HG02588 (cell line): ENCODE measurements at regions not wholly inside any gene's neighbourhood (a gene's known extent, or its start where the extent isn't known, plus 50 kb on each side); places are given as distances from the start of the nearest gene placed in this dataset.
"Not testable (repeated sequence)": the region's sequence is repeated elsewhere in the genome, so short reads cannot be mapped to it uniquely, and the experiment has no call there.

ENCODE experiments used
- ATAC-seq: cut with Tn5 transposase; IDR thresholded peaks from one replicate; pipeline ENCODE4 v1.9.1; 2021; ENCODE audit warnings: mild to moderate bottlenecking, moderate library complexity; ENCODE audit not compliant: unreplicated experiment

- ATAC-seq: no peak
Measured at GRCh38 chr2:180247658-180248057, 240.6 kb upstream of the CWC22 start.

DNA sequence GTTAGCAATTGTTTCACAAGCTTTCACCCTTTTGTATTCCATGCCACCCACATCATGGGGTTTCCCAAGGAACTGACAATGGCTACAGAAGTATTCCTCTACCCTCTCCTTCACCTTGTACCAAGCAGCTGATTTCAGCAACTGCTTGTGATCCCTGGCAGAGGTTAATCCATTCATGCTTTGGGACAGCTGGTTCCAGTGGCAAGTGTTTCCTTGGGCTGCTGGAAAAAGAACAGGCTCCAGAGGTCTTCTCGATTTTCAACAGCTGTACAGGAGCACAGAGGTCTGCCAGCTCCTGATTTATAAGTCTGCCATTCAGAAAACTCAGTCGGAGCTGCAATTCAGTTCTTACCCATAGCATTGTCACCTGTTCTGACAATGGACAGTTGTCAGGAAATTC lies 239.2 kb upstream of the CWC22 start:
- ATAC-seq: no peak

GRCh38 chr2:180240774-180241173 lies 233.7 kb upstream of the CWC22 start:
- no peak for ATAC-seq

GRCh38 chr2:180238729-180239128 lies 231.6 kb upstream of the CWC22 start:
- no peak for ATAC-seq

DNA sequence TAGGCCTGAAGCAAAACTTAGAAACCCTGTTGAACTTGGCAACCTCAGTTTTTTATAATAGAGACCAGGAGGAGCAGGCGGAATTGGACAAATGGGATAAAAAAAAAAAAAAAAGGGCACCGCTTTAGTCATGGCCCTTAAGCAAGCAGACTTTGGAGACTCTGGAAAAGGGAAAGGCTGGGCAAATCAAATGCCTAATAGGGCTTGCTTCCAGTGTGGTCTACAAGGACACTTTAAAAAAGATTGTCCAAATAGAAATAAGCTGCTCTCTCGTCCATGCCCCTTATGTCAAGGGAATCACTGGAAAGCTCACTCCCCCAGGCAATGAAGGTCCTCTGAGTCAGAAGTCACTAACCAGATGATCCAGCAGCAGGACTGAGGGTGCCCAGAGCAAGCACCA lies 229.0 kb upstream of the CWC22 start:
- not testable (repeated sequence) for ATAC-seq

DNA sequence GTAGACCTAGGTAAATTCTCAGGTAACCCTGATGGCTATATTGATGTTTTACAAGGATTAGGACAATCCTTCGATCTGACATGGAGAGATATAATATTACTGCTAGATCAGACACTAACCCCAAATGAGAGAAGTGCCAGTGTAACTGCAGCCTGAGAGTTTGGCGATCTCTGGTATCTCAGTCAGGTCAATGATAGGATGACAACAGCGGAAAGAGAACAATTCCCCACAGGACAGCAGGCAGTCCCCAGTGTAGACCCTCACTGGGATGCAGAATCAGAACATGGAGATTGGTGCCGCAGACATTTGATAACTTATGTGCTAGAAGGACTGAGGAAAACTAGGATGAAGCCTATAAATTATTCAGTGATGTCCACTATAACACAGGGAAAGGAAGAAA lies 228.4 kb upstream of the CWC22 start:
- not testable (repeated sequence) for ATAC-seq

DNA sequence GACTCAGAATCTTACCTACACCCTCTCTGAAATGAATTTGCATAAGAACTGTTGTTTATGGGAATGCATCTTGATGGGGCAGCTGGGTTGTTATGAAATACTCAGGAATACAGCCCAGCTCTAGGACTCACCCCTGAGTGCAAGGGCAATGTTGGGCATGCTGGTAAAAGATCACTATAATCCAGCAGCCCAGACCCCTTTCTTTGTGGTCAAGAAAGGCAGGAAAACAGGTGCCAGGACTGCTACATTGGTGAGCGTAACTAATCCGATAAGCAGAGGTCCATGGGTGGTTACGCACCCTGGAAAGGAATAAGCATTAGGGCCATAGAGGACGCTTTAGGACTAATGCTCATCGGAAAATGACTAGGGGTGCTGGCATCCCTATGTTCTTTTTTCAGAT lies 227.9 kb upstream of the CWC22 start:
- ATAC-seq: not testable (repeated sequence)

DNA sequence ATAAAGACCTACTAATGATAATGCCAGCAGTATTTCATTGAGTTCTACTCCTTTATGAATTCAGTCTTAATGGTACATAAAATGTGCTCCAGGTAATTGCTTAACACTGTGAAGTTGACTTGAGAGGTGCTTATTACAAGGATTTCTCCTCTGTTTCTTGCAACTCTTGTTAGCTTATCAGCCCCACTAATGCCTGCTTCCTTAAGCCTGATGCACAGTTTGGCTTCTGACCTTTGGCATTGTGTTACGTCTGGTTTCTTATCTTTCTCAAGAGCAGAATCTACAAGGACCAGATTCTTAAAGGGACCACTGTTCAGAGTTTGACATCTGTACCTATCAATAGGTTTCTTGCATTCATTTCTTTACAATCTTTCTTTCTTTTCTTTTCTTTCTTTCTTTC lies 223.9 kb upstream of the CWC22 start:
- ATAC-seq: no peak

DNA sequence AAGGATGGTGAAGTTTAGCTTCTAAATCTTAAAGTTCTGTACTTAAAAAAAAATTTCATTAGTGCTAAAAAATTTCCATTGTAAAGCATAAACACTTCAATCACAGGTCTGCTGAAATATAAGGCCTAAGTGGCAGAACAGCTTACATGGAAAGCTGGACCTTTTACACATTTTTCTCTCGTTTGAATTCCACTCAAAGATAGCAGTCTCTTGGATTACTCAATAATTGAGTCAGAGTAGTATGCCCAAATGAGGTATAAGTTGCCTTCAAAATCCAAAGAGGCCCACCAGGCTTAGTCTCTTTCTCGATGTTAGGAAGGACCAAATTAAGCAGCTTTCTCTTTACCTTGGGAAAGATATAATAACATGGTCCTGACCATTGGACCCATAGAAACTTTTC lies 220.4 kb upstream of the CWC22 start:
- no peak for ATAC-seq

DNA sequence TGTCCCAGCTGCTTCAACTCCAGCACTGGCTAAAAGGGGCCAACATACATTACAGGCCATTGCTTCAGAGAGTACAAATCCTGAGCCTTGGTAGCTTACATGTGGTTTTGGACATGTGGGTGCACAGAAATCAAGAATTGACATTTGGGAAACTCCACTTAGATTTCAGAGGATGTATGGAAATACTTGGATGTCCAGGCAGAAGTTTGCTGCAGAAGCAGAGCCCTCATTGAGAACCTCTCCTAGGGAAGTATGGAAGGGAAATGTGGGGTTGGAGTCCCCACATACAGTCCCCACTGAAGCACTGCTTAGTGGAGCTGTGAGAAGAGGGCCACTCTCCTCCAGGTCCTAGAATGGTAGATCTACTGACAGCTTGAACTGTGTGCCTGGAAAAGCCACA lies 218.0 kb upstream of the CWC22 start:
- ATAC-seq: no peak

- no peak for ATAC-seq
Measured at GRCh38 chr2:180222644-180223043, 215.5 kb upstream of the CWC22 start.

DNA sequence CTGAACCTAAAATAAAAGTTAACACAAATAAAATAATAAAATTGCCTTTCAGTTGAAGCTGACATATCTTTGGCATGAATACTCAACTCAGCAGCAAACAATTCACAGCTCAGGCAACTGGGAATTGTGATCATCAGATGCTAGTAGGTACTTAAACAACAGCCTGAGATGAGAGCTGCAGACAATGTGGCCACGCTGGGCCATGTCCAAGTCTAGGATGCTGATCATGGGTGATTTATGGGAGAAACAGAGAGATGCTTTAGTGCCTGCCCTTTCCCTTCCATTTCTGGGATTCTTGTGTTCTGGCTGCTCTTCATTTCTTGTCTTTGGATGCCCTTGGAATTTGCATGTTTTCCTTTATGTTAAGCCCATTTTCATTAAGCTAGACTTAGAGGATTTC lies 212.4 kb upstream of the CWC22 start:
- ATAC-seq: no peak

DNA sequence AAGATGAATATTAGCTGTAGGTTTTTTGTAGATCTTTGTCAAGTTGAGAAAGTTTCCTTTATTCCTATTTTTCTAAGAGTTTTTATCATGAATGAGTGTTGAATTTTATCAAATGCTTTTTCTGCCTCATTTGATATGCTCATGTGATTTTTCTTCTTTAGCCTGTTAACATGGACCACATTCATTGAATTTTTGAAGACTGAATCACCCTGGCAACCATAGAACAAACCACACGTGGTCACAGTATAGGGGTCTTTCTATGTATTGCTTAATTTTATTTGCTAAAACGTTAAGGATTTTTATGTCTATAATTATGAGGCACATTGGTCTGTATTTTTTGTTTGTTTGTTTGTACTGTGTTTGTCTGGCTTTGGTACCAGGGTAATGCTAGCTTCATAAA lies 201.7 kb upstream of the CWC22 start:
- no peak for ATAC-seq

- ATAC-seq: no peak
Measured at GRCh38 chr2:180205621-180206235, 198.6 kb upstream of the CWC22 start.

DNA sequence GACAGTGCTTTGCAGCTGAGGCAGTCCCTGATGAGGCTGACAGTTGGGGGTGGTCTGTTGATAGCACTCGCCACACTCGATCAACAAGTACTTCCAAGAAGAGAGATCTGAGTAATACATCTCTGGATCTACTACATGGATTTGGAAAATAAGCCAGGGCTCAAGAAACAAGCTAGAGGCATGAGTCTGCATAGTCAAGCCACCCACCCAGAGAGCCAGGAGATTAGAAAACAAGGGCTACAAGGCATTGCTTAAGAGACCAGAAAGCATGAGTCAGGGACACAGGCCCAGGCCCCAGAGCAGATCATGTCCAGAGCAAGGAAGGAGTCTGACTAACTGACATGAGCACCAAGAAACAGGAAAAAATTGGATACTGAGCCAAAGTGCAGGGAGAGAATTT lies 196.9 kb upstream of the CWC22 start:
- ATAC-seq: no peak

- ATAC-seq: no peak
Measured at GRCh38 chr2:180202467-180202951, 195.4 kb upstream of the CWC22 start.

GRCh38 chr2:180196419-180196977 lies 189.4 kb upstream of the CWC22 start:
- ATAC-seq: no peak

DNA sequence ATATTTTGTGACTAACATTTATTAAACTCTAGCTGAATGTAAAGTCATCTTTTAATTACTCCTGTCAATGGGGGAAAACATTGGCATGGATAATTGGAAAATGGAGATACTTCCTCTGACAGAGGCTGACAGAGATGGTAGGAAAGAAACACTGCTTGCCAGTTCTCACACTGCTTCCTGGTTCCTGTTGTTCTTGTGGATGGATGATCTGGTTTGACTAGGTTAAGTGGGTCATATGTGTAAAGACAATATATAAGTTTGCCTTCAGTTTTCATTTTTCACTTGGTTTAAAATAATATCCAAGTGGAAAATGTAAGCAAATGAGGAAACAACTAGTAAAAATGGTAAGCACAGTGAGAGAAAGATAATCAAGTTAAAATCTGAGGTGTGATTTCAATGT lies 188.8 kb upstream of the CWC22 start:
- ATAC-seq: no peak

GRCh38 chr2:180191432-180192124 lies 184.5 kb upstream of the CWC22 start:
- ATAC-seq: no peak

DNA sequence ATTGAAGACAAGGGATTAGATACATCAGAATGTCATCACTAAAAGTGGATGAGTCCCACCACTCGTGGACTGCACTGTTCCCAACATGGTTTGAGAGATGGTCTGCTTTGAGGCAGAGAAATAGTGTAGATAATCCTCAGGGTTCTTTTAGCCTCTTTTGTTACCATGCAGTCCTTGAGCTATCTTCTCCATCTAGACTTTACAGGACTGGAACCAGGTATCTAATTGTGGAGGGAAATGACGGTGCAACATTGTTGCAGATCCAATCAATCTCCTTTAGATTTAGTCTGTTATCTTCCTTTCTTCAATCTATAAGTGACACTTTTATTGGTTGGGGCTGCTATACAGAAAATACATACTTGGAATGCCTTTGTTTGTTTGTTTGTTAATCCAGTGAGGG lies 183.8 kb upstream of the CWC22 start:
- no peak for ATAC-seq

DNA sequence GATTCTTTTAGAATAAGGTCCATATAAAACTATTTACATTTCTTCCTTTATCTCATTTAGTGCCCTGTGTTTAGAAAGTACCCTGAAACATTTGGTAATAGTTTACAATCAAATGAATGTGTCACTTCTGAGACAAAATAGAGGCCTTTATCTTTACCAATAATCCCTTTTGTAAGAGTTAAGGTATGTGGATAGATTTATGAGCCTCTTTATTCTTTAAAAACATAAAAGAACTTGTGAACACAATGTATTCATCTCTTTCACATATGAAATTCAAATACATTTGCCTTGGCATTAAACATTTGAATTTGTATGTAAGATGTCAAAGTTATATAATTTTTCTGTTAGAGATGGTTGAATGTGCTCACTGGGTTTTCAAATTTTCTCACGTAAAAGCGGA lies 180.5 kb upstream of the CWC22 start:
- no peak for ATAC-seq

GRCh38 chr2:180184506-180184905 lies 177.4 kb upstream of the CWC22 start:
- no peak for ATAC-seq
